HL-60 (cell line): ENCODE measurements at regions not wholly inside any gene's neighbourhood (a gene's known extent, or its start where the extent isn't known, plus 50 kb on each side); places are given as distances from the start of the nearest gene placed in this dataset.

Experiments
- CTCF ChIP-seq: IDR thresholded peaks from one replicate; pipeline ENCODE4 v1.5.1; 2011; ENCODE audit warnings: low read length, control low read depth, inconsistent platforms; ENCODE audit not compliant: insufficient read depth
- GABPA ChIP-seq: IDR thresholded peaks from 2 replicates; pipeline ENCODE4 v1.6.1; 2012; ENCODE audit warnings: low read depth
- POLR2AphosphoS5 ChIP-seq: IDR thresholded peaks from 2 replicates; pipeline ENCODE4 v1.6.1; 2012; ENCODE audit warnings: low read depth
- REST ChIP-seq: IDR thresholded peaks from 2 replicates; pipeline ENCODE4 v1.6.1; 2012; ENCODE audit warnings: low read depth; ENCODE audit not compliant: insufficient replicate concordance
- SPI1 ChIP-seq: IDR thresholded peaks from 2 replicates; pipeline ENCODE4 v1.6.1; 2012; ENCODE audit warnings: low read depth, mild to moderate bottlenecking, borderline replicate concordance

GRCh38 chr12:115205755-115206308, 521.9 kb upstream of the TBX3 start:
- TF ChIP-seq POLR2AphosphoS5 = no peak
- no peak for TF ChIP-seq CTCF
- TF ChIP-seq GABPA = no peak
- no peak for TF ChIP-seq REST
- TF ChIP-seq SPI1 = no peak
